A549 (cell line): ENCODE measurements at regions not wholly inside any gene's neighbourhood (a gene's known extent, or its start where the extent isn't known, plus 50 kb on each side); places are given as distances from the start of the nearest gene placed in this dataset.
A peak's percentile ranks its signal among the peaks of the same experiment; 100 is the strongest.

Experiments used
- ATAC-seq, 2 experiments: fragments of 200-7000 bp in 1 of 2; fragments of >200 bp in 1 of 2; cut with Nextera tagmentation in 1 of 2; cut with Tn5 transposase in 1 of 2; 3 replicates each; pipeline versions ENCODE4 v1.8.0 to v1.9.1; 2018 to 2020; ENCODE audit warnings: mild to moderate bottlenecking in 1 of 2, moderate library complexity in 1 of 2
- CTCF ChIA-PET: fragments of 300-600 bp; sonication (Branson Sonifier 250); formaldehyde crosslinking; extraction: SDS; loops from one replicate; lab custom pipeline; 2021; ENCODE audit warnings: antibody characterized with exemption, inconsistent platforms; lab: Yijun Ruan, JAX
- POLR2A ChIA-PET: fragments of 350-600 bp; formaldehyde crosslinking; extraction: SDS; loops from one replicate; lab custom pipeline; 2021; ENCODE audit warnings: antibody characterized with exemption, inconsistent platforms; lab: Yijun Ruan, JAX
- DNase-seq, 2 experiments: peaks; one replicate each; pipeline versions ENCODE4 v3.0.0 to v3.0.0-alpha.2; 2011 to 2016; ENCODE audit warnings: low read depth in 1 of 2, low spot score in 1 of 2
- FAIRE-seq: peaks from 2 replicates; lab custom pipeline; 2011; peaks lifted over from hg19 to GRCh38; lab: Jason Lieb, UNC
- H3K27ac ChIP-seq, 2 experiments: fragments of >200 bp; sonication (Bioruptor Twin); formaldehyde crosslinking; 3 replicates each; pipeline ENCODE4 v1.5.1; 2016 to 2017
- H3K4me1 ChIP-seq: fragments of >200 bp; sonication (Bioruptor Twin); formaldehyde crosslinking; 3 replicates; pipeline ENCODE4 v1.6.1; 2016
- H3K4me2 ChIP-seq: fragments of >200 bp; sonication (Bioruptor Twin); formaldehyde crosslinking; 3 replicates; pipeline ENCODE4 v1.6.1; 2016
- H3K4me3 ChIP-seq: fragments of >200 bp; sonication (Bioruptor Twin); formaldehyde crosslinking; 3 replicates; pipeline ENCODE4 v1.5.1; 2016
- H3K9me3 ChIP-seq: fragments of >200 bp; sonication (Bioruptor Twin); formaldehyde crosslinking; 3 replicates; pipeline ENCODE4 v1.6.1; 2016
- BCL3 ChIP-seq: fragments of >200 bp; sonication (Bioruptor Twin); formaldehyde crosslinking; IDR thresholded peaks from 3 replicates; pipeline ENCODE4 v1.6.1; 2016
- ELK1 ChIP-seq: fragments of 150-350 bp; IDR thresholded peaks from 2 replicates; pipeline ENCODE4 v1.6.1; 2014; ENCODE audit warnings: low read depth, mild to moderate bottlenecking, low read length
- HES2 ChIP-seq: fragments of >200 bp; sonication (Bioruptor Twin); formaldehyde crosslinking; IDR thresholded peaks from 2 replicates; pipeline ENCODE4 v1.6.1; 2016
- JUN ChIP-seq, 2 experiments: fragments of >200 bp; sonication (Bioruptor Twin); formaldehyde crosslinking; IDR thresholded peaks; 2 replicates in 1 of 2; 3 replicates in 1 of 2; pipeline ENCODE4 v1.6.1; 2016 to 2017
- NR3C1 ChIP-seq: fragments of >200 bp; sonication (Bioruptor Twin); formaldehyde crosslinking; IDR thresholded peaks from 3 replicates; pipeline ENCODE4 v1.6.1; 2017
- PBX3 ChIP-seq: IDR thresholded peaks from 2 replicates; pipeline ENCODE4 v1.6.1; 2012
- POLR2A ChIP-seq: IDR thresholded peaks from 2 replicates; pipeline ENCODE4 v1.6.1; 2012; ENCODE audit warnings: mild to moderate bottlenecking, low read length
- RCOR1 ChIP-seq: fragments of 150-350 bp; IDR thresholded peaks from 2 replicates; pipeline ENCODE4 v1.6.1; 2014; ENCODE audit warnings: antibody characterized with exemption, low read length, low read depth
- REST ChIP-seq: fragments of 200-600 bp; sonication (generic); IDR thresholded peaks from 2 replicates; pipeline ENCODE4 v1.6.1; 2016; ENCODE audit warnings: antibody characterized with exemption, mild to moderate bottlenecking, moderate library complexity
- RFX5 ChIP-seq: fragments of 450-650 bp; IDR thresholded peaks from 2 replicates; pipeline ENCODE4 v1.7.1; 2014; ENCODE audit warnings: antibody characterized with exemption, mild to moderate bottlenecking, moderate library complexity
- TFCP2L1 ChIP-seq: fragments of 250-450 bp; sonication (Bioruptor Pico); IDR thresholded peaks from 2 replicates; pipeline ENCODE4 v1.5.0; 2021; ENCODE audit warnings: mild to moderate bottlenecking
- USF2 ChIP-seq: fragments of 450-650 bp; IDR thresholded peaks from 2 replicates; pipeline ENCODE4 v1.6.1; 2014; ENCODE audit warnings: antibody characterized with exemption
- ZNF302 ChIP-seq: fragments of 250-450 bp; sonication (Bioruptor Pico); IDR thresholded peaks from 2 replicates; pipeline ENCODE4 v1.9.0; 2021; ENCODE audit warnings: inconsistent platforms, mild to moderate bottlenecking, moderate library complexity
- WGBS: methylation state at CpG from one replicate; pipeline ENCODE4 v1.1.6; 2017; ENCODE audit errors: missing lambda C conversion rate; 5-methylcytosine and 5-hydroxymethylcytosine counted together

GRCh38 chr14:98997526-98998205 is 274.3 kb downstream of the BCL11B start:
- CTCF ChIA-PET: no interaction called here
- TF ChIP-seq RCOR1 (no peak), HES2 (no peak), TFCP2L1 (CRISPR knock-in tag) (no peak), POLR2A (no peak), NR3C1 (no peak), REST (no peak), RFX5 (no peak), PBX3 (no peak), JUN (IDR thresholded peaks at IDR 0.05) (no peak), BCL3 (no peak), ZNF302 (CRISPR knock-in tag) (no peak)
- TF ChIP-seq, all 56 proteins: peak for 0
- no peak for FAIRE-seq

GRCh38 chr14:98999345-98999744 is 272.7 kb downstream of the BCL11B start:
- DNase-seq: no peak

More at GRCh38 chr14:98997526-98998205, 274.3 kb downstream of the BCL11B start:
- no peak overlapping the region for H3K4me2 ChIP-seq
- DNase-seq (no peak), ATAC-seq (0 out of 6 replicates have a peak, but pooled peaks of 1 of the 2 experiments have one; percentile 30)
- WGBS: 54% methylated on average over 6 of the region's 6 CpGs
- H3K27ac ChIP-seq: no peak overlapping the region
- no peak overlapping the region for H3K4me3 ChIP-seq
- no peaks in the 10 kb centered on the region for H3K4me1 ChIP-seq
- no peaks in the 10 kb centered on the region for H3K9me3 ChIP-seq
- POLR2A ChIA-PET: no interaction called here

More at GRCh38 chr14:98999345-98999744, 272.7 kb downstream of the BCL11B start:
- ATAC-seq (no peak), FAIRE-seq (no peak)
- Histone ChIP-seq H3K9me3 (no peaks in the 10 kb centered on the region), H3K4me3 (no peak overlapping the region), H3K4me1 (no peaks in the 10 kb centered on the region), H3K4me2 (no peak overlapping the region), H3K27ac (no peak overlapping the region)
- CTCF ChIA-PET: interaction anchor here (1.1 kb wide), 1 partner anchor 48 kb away, joined by 4 read pairs; no protein-coding TSS in a partner anchor
- POLR2A ChIA-PET: no interaction called here
- WGBS: 37% methylated on average over 9 of the region's 9 CpGs
- TF ChIP-seq USF2 (peak; percentile 82), ELK1 (no peak)
